WERI-Rb-1 (cell line): ENCODE measurements at regions not wholly inside any gene's neighbourhood (a gene's known extent, or its start where the extent isn't known, plus 50 kb on each side); places are given as distances from the start of the nearest gene placed in this dataset.

ENCODE experiments used
- DNase-seq: peaks from one replicate; pipeline ENCODE4 v3.0.0-alpha.2; 2020
- H3K27ac ChIP-seq: fragments of 250-450 bp; sonication (Bioruptor Pico); 2 replicates; pipeline ENCODE4 v1.5.1; 2020; ENCODE audit warnings: mild to moderate bottlenecking, moderate library complexity
- H3K27me3 ChIP-seq: fragments of 250-450 bp; sonication (Bioruptor Pico); 2 replicates; pipeline ENCODE4 v1.5.1; 2021; ENCODE audit warnings: mild to moderate bottlenecking, low read depth, moderate library complexity; ENCODE audit not compliant: insufficient read depth, severe bottlenecking
- H3K36me3 ChIP-seq: fragments of 250-450 bp; sonication (Bioruptor Pico); 2 replicates; pipeline ENCODE4 v1.5.1; 2020; ENCODE audit warnings: mild to moderate bottlenecking, moderate library complexity
- H3K4me3 ChIP-seq: 2 replicates; pipeline ENCODE4 v1.5.1; 2011; ENCODE audit warnings: low read depth, mild to moderate bottlenecking, control low read depth, low read length
- H3K9me3 ChIP-seq: fragments of 250-450 bp; sonication (Bioruptor Pico); 2 replicates; pipeline ENCODE4 v1.5.1; 2021; ENCODE audit warnings: mild to moderate bottlenecking, moderate library complexity; ENCODE audit not compliant: severe bottlenecking
- TF ChIP-seq, protein P1 (sequence below): IDR thresholded peaks from 2 replicates; pipeline ENCODE4 v1.5.1; 2011; ENCODE audit warnings: low read depth, mild to moderate bottlenecking, control low read depth, inconsistent platforms, low read length

DNA sequence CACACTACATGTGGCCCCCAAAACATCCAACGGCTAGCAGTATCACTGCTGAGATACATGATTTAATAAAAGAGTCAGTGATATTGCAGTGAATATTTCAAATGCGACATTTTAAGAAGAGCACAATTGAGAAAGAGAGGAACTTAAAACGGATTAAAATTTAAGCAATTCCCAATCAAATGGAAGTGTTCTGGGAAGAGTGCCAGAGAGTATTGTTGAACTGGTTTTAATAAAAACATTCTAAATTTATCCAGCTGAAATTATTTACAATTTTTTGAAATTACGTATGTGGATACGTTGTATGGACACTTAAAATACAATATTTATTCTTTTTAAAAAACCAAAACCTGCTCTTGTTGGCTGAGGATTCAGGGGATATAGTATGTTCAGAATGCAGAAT is 117.7 kb downstream of the C3orf38 start:
- no peaks in the 10 kb centered on the region for H3K36me3 ChIP-seq
- no peaks in the 10 kb centered on the region for H3K27me3 ChIP-seq
- H3K4me3 ChIP-seq = no peak overlapping the region
- H3K9me3 ChIP-seq = no peaks in the 10 kb centered on the region
- no peak overlapping the region for H3K27ac ChIP-seq
- no peak for DNase-seq
- TF ChIP-seq, protein P1, sequence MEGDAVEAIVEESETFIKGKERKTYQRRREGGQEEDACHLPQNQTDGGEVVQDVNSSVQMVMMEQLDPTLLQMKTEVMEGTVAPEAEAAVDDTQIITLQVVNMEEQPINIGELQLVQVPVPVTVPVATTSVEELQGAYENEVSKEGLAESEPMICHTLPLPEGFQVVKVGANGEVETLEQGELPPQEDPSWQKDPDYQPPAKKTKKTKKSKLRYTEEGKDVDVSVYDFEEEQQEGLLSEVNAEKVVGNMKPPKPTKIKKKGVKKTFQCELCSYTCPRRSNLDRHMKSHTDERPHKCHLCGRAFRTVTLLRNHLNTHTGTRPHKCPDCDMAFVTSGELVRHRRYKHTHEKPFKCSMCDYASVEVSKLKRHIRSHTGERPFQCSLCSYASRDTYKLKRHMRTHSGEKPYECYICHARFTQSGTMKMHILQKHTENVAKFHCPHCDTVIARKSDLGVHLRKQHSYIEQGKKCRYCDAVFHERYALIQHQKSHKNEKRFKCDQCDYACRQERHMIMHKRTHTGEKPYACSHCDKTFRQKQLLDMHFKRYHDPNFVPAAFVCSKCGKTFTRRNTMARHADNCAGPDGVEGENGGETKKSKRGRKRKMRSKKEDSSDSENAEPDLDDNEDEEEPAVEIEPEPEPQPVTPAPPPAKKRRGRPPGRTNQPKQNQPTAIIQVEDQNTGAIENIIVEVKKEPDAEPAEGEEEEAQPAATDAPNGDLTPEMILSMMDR = no peak

DNA sequence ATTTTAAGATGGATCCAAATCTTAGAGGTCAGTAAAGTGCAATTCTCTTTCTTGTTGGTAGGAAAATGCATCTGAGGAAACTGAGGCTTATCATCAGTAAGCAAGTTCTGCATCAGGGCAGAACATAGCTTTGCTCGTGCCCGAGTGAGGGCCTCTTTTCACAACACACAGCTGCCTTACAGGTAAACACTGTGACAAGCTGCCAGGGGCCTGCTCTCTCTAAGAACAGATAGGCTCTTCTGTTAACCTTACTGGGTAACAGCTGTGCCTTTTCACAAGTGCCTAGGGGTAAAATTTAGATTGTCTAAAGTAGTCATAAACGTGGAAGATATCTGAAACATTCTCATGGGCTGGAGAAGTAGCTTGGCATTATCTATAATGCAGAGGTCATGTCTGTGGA is 118.1 kb downstream of the C3orf38 start:
- Histone ChIP-seq H3K36me3 (no peaks in the 10 kb centered on the region), H3K9me3 (no peaks in the 10 kb centered on the region), H3K27ac (no peak overlapping the region), H3K4me3 (no peak overlapping the region), H3K27me3 (no peaks in the 10 kb centered on the region)
- DNase-seq = no peak
- TF ChIP-seq, protein P1 = no peak

DNA sequence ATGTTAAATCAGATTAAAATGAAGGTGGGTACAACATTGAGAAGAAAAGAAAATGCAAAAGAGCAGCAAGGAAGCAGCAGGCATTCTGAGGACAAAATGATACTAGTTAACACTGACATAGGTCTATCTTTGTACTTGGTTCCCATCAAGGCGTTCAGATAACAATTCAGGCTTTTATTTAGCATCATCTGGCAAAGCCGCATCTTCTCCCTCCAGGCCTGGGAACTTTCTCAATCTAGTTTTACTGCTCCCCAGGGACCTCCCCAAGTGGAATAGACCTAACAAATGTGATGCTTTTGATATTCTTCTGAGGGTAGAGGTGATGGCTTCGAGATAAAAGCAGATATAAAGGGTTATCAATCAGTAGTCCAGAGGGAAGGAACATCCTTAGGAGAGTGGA is 130.6 kb downstream of the C3orf38 start:
- DNase-seq = no peak
- Histone ChIP-seq H3K27ac (no peak overlapping the region), H3K4me3 (no peak overlapping the region), H3K36me3 (no peaks in the 10 kb centered on the region), H3K9me3 (no peaks in the 10 kb centered on the region), H3K27me3 (no peaks in the 10 kb centered on the region)
- TF ChIP-seq, protein P1 = no peak

DNA sequence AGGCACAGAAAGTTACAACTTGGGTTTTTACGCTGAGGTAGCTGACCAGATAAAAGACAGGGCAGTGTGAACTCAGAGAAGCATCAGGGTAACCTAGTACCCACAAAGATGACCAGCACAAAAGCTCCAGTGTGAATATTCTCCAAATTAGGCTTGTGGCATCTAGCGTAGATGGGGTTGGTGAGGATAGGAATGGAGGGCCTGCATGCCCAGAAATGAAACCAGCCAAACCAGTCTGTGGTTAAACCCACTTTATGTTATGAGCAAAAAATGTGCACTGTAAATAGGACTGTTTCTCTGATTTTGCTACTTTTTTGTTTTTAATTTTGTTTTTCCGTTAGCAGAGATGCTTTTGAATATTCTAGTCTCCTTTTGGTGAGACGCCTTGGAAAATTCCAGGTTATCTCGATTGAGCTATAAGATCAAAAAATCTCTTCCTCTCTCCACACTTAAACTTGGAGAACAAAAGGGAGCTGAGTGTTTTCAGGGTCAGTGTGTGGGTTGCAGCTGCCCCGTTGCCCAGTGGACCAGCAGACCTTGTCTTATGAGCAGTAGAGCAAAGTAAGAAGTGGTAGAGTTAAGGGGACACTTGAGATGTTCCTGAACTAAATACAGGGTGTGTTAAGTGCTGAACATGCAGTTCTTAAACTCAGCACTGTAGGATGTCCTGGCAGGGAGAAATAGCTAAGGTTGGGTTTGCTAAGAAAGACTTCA is 132.9 kb downstream of the C3orf38 start:
- Histone ChIP-seq H3K4me3 (no peak overlapping the region), H3K36me3 (no peaks in the 10 kb centered on the region), H3K27ac (no peak overlapping the region), H3K27me3 (no peaks in the 10 kb centered on the region), H3K9me3 (no peaks in the 10 kb centered on the region)
- DNase-seq = no peak
- TF ChIP-seq, protein P1 = no peak

DNA sequence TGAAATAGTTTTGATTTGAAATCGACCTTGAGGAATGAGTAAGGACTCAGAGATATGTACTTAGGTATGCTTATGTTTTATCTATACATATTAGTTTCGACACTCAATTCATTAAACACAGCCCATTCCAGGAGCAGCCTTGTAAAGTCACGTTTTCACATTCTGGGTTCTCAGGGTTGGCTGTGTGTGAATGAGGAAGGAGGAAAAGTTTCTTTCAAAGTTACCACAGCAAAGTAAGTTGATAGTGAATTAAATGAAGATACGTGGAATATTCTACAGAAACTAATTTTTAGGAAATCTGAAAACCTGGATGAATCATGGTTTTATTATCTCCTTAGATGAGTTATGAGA is 133.5 kb downstream of the C3orf38 start:
- TF ChIP-seq, protein P1 = no peak
- no peaks in the 10 kb centered on the region for H3K36me3 ChIP-seq
- no peak for DNase-seq
- no peaks in the 10 kb centered on the region for H3K9me3 ChIP-seq
- H3K27me3 ChIP-seq = no peaks in the 10 kb centered on the region
- no peak overlapping the region for H3K27ac ChIP-seq
- no peak overlapping the region for H3K4me3 ChIP-seq

DNA sequence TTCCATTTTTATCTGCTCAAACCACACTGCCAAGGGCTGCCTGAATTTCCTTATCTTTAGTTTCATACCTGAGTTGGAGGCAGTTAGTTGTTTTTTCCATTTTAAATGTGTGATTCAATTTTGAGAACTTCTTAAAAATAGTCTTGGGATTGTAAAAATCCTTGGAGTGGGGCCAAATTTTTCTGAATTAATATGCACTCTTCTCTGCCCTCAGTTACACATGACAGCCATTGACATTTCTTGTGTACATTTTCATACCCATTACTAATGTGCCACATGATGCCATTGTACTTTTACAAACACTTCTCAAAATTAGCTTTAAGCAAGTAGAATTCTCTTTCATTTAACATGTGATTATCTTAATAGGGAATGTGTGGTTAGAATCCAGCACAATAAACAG is 141.7 kb downstream of the C3orf38 start:
- H3K9me3 ChIP-seq = no peaks in the 10 kb centered on the region
- H3K27ac ChIP-seq = no peak overlapping the region
- no peaks in the 10 kb centered on the region for H3K36me3 ChIP-seq
- TF ChIP-seq, protein P1 = no peak
- DNase-seq = no peak
- H3K27me3 ChIP-seq = no peaks in the 10 kb centered on the region
- H3K4me3 ChIP-seq = no peak overlapping the region
